ENCODE measurements at regions not wholly inside any gene's neighbourhood (a gene's known extent, or its start where the extent isn't known, plus 50 kb on each side); places are given as distances from the start of the nearest gene placed in this dataset.
"Not testable (repeated sequence)": the region's sequence is repeated elsewhere in the genome, so short reads cannot be mapped to it uniquely, and the experiment has no call there.

GRCh38 chr4:186775902-186776301 is 52.2 kb upstream of the FAT1 start:
- DNase-seq: no peak

GRCh38 chr4:186778134-186778533 is 54.5 kb upstream of the FAT1 start:
- DNase-seq: no peak

GRCh38 chr4:186780291-186781031 is 56.8 kb upstream of the FAT1 start:
- DNase-seq: no peak

GRCh38 chr4:186781032-186781917 is 57.6 kb upstream of the FAT1 start:
- DNase-seq: no peak

- no peak for DNase-seq
These were observed 58.6 kb upstream of the FAT1 start for GRCh38 chr4:186782302-186782701.

- no peak for DNase-seq
These were observed 63.9 kb upstream of the FAT1 start for GRCh38 chr4:186787536-186787935.

- DNase-seq: no peak
These were observed 66.0 kb upstream of the FAT1 start for GRCh38 chr4:186789651-186790050.

GRCh38 chr4:186790630-186791029 is 67.0 kb upstream of the FAT1 start:
- DNase-seq: no peak

GRCh38 chr4:186792728-186793366 is 69.2 kb upstream of the FAT1 start:
- DNase-seq: no peak

- DNase-seq: no peak
These were observed 75.4 kb upstream of the FAT1 start for GRCh38 chr4:186798951-186799659.

GRCh38 chr4:186805020-186805820 is 81.6 kb upstream of the FAT1 start:
- no peak for DNase-seq

GRCh38 chr4:186805917-186806316 is 82.3 kb upstream of the FAT1 start:
- DNase-seq: not testable (repeated sequence)

- DNase-seq: no peak
These were observed 83.2 kb upstream of the FAT1 start for GRCh38 chr4:186806679-186807421.

- no peak for DNase-seq
These were observed 84.4 kb upstream of the FAT1 start for GRCh38 chr4:186807808-186808629.

- DNase-seq: no peak
These were observed 85.0 kb upstream of the FAT1 start for GRCh38 chr4:186808630-186809018.

- no peak for DNase-seq
These were observed 85.4 kb upstream of the FAT1 start for GRCh38 chr4:186809070-186809469.

- no peak for DNase-seq
These were observed 87.0 kb upstream of the FAT1 start for GRCh38 chr4:186810613-186811150.

- DNase-seq: no peak
These were observed 88.9 kb upstream of the FAT1 start for GRCh38 chr4:186812592-186812991.

- no peak for DNase-seq
These were observed 89.9 kb upstream of the FAT1 start for GRCh38 chr4:186813377-186814068.
